GM19463 (cell line): ENCODE measurements at regions not wholly inside any gene's neighbourhood (a gene's known extent, or its start where the extent isn't known, plus 50 kb on each side); places are given as distances from the start of the nearest gene placed in this dataset.

Source experiments
- ATAC-seq: cut with Tn5 transposase; IDR thresholded peaks from one replicate; pipeline ENCODE4 v1.9.1; 2021; ENCODE audit warnings: mild to moderate bottlenecking, moderate library complexity; ENCODE audit not compliant: unreplicated experiment

- ATAC-seq: no peak
Observed at GRCh38 chr2:19462256-19462645, 103.8 kb upstream of the OSR1 start.

GRCh38 chr2:19461504-19462255, 103.3 kb upstream of the OSR1 start:
- no peak for ATAC-seq

- no peak for ATAC-seq
Observed at GRCh38 chr2:19460761-19461160, 102.3 kb upstream of the OSR1 start.

- ATAC-seq: no peak
Observed at GRCh38 chr2:19458427-19459003, 100.1 kb upstream of the OSR1 start.

- no peak for ATAC-seq
Observed at GRCh38 chr2:19457809-19458208, 99.4 kb upstream of the OSR1 start.

- no peak for ATAC-seq
Observed at GRCh38 chr2:19456705-19457309, 98.4 kb upstream of the OSR1 start.

GRCh38 chr2:19454125-19454524, 95.7 kb upstream of the OSR1 start:
- ATAC-seq: no peak

GRCh38 chr2:19442731-19443130, 84.3 kb upstream of the OSR1 start:
- no peak for ATAC-seq

GRCh38 chr2:19439081-19439480, 80.7 kb upstream of the OSR1 start:
- ATAC-seq: no peak

GRCh38 chr2:19435815-19436214, 77.4 kb upstream of the OSR1 start:
- ATAC-seq: no peak

GRCh38 chr2:19434413-19434812, 76.0 kb upstream of the OSR1 start:
- no peak for ATAC-seq

GRCh38 chr2:19426941-19427340, 68.5 kb upstream of the OSR1 start:
- ATAC-seq: no peak

GRCh38 chr2:19426144-19426543, 67.7 kb upstream of the OSR1 start:
- no peak for ATAC-seq

GRCh38 chr2:19425419-19425818, 67.0 kb upstream of the OSR1 start:
- ATAC-seq: no peak

- ATAC-seq: no peak
Observed at GRCh38 chr2:19419211-19419880, 60.9 kb upstream of the OSR1 start.

- no peak for ATAC-seq
Observed at GRCh38 chr2:19416784-19417684, 58.6 kb upstream of the OSR1 start.

- no peak for ATAC-seq
Observed at GRCh38 chr2:19416083-19416482, 57.7 kb upstream of the OSR1 start.

- ATAC-seq: no peak
Observed at GRCh38 chr2:19409046-19409445, 50.6 kb upstream of the OSR1 start.

GRCh38 chr2:19408592-19408991, 50.2 kb upstream of the OSR1 start:
- no peak for ATAC-seq
